RWPE2 (cell line): ENCODE measurements at regions not wholly inside any gene's neighbourhood (a gene's known extent, or its start where the extent isn't known, plus 50 kb on each side); places are given as distances from the start of the nearest gene placed in this dataset.

Experiments used
- ATAC-seq: fragments of 200-7000 bp; cut with Tn5 transposase; 3 replicates; pipeline ENCODE4 v1.9.1; 2021; ENCODE audit warnings: low read depth
- DNase-seq: peaks from one replicate; pipeline ENCODE4 v3.0.0-alpha.2; 2020; ENCODE audit warnings: low spot score
- H3K27ac ChIP-seq: fragments of 450-650 bp; 2 replicates; pipeline ENCODE4 v1.5.1; 2017; ENCODE audit warnings: mild to moderate bottlenecking; ENCODE audit not compliant: poor library complexity, severe bottlenecking
- H3K27me3 ChIP-seq: fragments of 250-450 bp; sonication (Bioruptor Pico); 2 replicates; pipeline ENCODE4 v1.5.1; 2021; ENCODE audit warnings: mild to moderate bottlenecking, moderate library complexity; ENCODE audit not compliant: insufficient read depth, poor library complexity, severe bottlenecking
- H3K36me3 ChIP-seq: fragments of 250-450 bp; sonication (Bioruptor Pico); 2 replicates; pipeline ENCODE4 v1.5.1; 2020; ENCODE audit warnings: low read depth, mild to moderate bottlenecking, moderate library complexity
- H3K4me1 ChIP-seq: fragments of 250-450 bp; sonication (Bioruptor Pico); 2 replicates; pipeline ENCODE4 v1.5.1; 2021; ENCODE audit warnings: mild to moderate bottlenecking, moderate library complexity; ENCODE audit not compliant: insufficient read depth, poor library complexity, severe bottlenecking
- H3K4me3 ChIP-seq: fragments of 250-450 bp; sonication (Bioruptor Pico); 2 replicates; pipeline ENCODE4 v1.5.1; 2021; ENCODE audit warnings: mild to moderate bottlenecking, moderate library complexity; ENCODE audit not compliant: severe bottlenecking
- H3K9me3 ChIP-seq: fragments of 250-450 bp; sonication (Bioruptor Pico); 2 replicates; pipeline ENCODE4 v1.5.1; 2021; ENCODE audit warnings: mild to moderate bottlenecking, moderate library complexity; ENCODE audit not compliant: severe bottlenecking
- TF ChIP-seq, protein P1 (sequence below): fragments of 450-650 bp; IDR thresholded peaks from one replicate; pipeline ENCODE4 v1.5.1; 2017; ENCODE audit warnings: mild to moderate bottlenecking, moderate library complexity; ENCODE audit not compliant: poor library complexity, severe bottlenecking

DNA sequence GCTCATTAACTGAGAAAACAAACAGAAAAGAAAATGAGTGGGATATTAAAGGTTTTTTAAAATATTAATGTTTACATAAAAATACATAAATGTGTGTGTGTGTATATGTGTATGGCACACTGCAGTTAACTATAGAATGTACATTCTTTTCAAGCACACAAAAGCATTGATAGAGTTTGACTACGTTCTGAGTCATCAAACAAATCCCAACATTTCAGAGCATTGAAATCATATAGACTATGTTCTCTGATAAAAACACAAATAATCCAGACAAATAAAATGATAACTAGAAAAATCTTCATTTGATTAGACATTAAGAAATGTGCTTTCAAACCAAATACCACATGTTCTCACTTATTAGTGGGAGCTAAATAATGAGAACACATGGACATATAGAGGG is 84.3 kb upstream of the CELF4 start:
- ATAC-seq = no peak
- Histone ChIP-seq H3K4me3 (no peak overlapping the region), H3K4me1 (no peaks in the 10 kb centered on the region), H3K27me3 (no peaks in the 10 kb centered on the region), H3K27ac (no peak overlapping the region), H3K36me3 (no peaks in the 10 kb centered on the region), H3K9me3 (no peaks in the 10 kb centered on the region)
- no peak for DNase-seq
- TF ChIP-seq, protein P1, sequence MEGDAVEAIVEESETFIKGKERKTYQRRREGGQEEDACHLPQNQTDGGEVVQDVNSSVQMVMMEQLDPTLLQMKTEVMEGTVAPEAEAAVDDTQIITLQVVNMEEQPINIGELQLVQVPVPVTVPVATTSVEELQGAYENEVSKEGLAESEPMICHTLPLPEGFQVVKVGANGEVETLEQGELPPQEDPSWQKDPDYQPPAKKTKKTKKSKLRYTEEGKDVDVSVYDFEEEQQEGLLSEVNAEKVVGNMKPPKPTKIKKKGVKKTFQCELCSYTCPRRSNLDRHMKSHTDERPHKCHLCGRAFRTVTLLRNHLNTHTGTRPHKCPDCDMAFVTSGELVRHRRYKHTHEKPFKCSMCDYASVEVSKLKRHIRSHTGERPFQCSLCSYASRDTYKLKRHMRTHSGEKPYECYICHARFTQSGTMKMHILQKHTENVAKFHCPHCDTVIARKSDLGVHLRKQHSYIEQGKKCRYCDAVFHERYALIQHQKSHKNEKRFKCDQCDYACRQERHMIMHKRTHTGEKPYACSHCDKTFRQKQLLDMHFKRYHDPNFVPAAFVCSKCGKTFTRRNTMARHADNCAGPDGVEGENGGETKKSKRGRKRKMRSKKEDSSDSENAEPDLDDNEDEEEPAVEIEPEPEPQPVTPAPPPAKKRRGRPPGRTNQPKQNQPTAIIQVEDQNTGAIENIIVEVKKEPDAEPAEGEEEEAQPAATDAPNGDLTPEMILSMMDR = no peak

DNA sequence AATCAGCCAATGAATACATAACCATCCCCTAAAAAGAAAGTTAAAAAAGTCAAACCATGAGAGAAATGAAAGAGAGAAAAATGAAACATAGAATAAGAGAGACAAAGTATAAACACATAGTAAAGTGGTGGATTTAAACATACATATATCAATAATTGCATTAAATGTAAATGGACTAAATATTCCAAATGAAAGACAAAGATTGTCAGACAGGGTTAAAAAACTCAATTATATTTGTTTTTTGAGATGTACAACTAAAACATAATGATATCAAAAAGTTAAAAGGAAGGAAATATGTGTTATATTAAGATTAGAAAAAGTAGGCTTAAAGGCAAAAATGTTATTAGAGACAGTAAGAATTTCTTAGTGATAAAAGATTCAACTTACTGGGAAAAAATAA is 83.8 kb upstream of the CELF4 start:
- no peaks in the 10 kb centered on the region for H3K4me1 ChIP-seq
- H3K27me3 ChIP-seq = no peaks in the 10 kb centered on the region
- H3K4me3 ChIP-seq = no peak overlapping the region
- TF ChIP-seq, protein P1 = no peak
- no peak for ATAC-seq
- no peaks in the 10 kb centered on the region for H3K36me3 ChIP-seq
- no peak for DNase-seq
- H3K27ac ChIP-seq = no peak overlapping the region
- no peaks in the 10 kb centered on the region for H3K9me3 ChIP-seq

- Histone ChIP-seq H3K27ac (no peak overlapping the region), H3K4me1 (no peaks in the 10 kb centered on the region), H3K36me3 (no peaks in the 10 kb centered on the region), H3K27me3 (no peaks in the 10 kb centered on the region), H3K9me3 (no peaks in the 10 kb centered on the region), H3K4me3 (no peak overlapping the region)
- ATAC-seq = peak; percentile 52
- TF ChIP-seq, protein P1 = no peak
- no peak for DNase-seq
Measured at GRCh38 chr18:37641573-37641972, 76.0 kb upstream of the CELF4 start.

- no peaks in the 10 kb centered on the region for H3K27me3 ChIP-seq
- H3K4me1 ChIP-seq = no peaks in the 10 kb centered on the region
- TF ChIP-seq, protein P1 = no peak
- ATAC-seq (no peak), DNase-seq (no peak)
- no peak overlapping the region for H3K27ac ChIP-seq
- no peak overlapping the region for H3K4me3 ChIP-seq
- no peaks in the 10 kb centered on the region for H3K9me3 ChIP-seq
- H3K36me3 ChIP-seq = no peaks in the 10 kb centered on the region
Measured at GRCh38 chr18:37640504-37640903, 74.9 kb upstream of the CELF4 start.

- Histone ChIP-seq H3K4me1 (no peaks in the 10 kb centered on the region), H3K27ac (no peak overlapping the region), H3K4me3 (no peak overlapping the region), H3K27me3 (no peaks in the 10 kb centered on the region), H3K36me3 (no peaks in the 10 kb centered on the region), H3K9me3 (no peaks in the 10 kb centered on the region)
- no peak for ATAC-seq
- TF ChIP-seq, protein P1 = no peak
- DNase-seq = no peak
Measured at GRCh38 chr18:37639846-37640245, 74.2 kb upstream of the CELF4 start.
